Liver (tissue), 8 donors: ENCODE measurements at regions not wholly inside any gene's neighbourhood (a gene's known extent, or its start where the extent isn't known, plus 50 kb on each side); places are given as distances from the start of the nearest gene placed in this dataset.

ENCODE experiments used
- DNase-seq: peaks from one replicate; pipeline ENCODE4 v3.0.0-alpha.2; 2017; ENCODE audit warnings: low spot score
- H3K27ac ChIP-seq, 2 donors: one replicate each; pipeline ENCODE4 v1.7.0; 2013; ENCODE audit warnings: inconsistent platforms in 2 of 2, low read length in 2 of 2, control low read depth in 1 of 2, low read depth in 1 of 2, mild to moderate bottlenecking in 1 of 2
- H3K27me3 ChIP-seq, 4 donors: one replicate each; pipeline versions ENCODE4 v1.6.1 to v1.7.0; 2013; ENCODE audit warnings: low read length in 3 of 4, inconsistent platforms in 1 of 4, mild to moderate bottlenecking in 1 of 4, moderate library complexity in 1 of 4; ENCODE audit not compliant: control insufficient read depth in 4 of 4, insufficient read depth in 4 of 4
- H3K36me3 ChIP-seq, 4 donors: one replicate each; pipeline versions ENCODE4 v1.6.1 to v1.7.0; 2013; ENCODE audit warnings: low read length in 3 of 4, mild to moderate bottlenecking in 3 of 4, low read depth in 1 of 4, moderate library complexity in 1 of 4; ENCODE audit not compliant: control insufficient read depth in 4 of 4, insufficient read depth in 3 of 4
- H3K4me1 ChIP-seq, 4 donors: one replicate each; pipeline versions ENCODE4 v1.6.1 to v1.7.0; 2013; ENCODE audit warnings: low read length in 3 of 4, mild to moderate bottlenecking in 3 of 4, moderate library complexity in 1 of 4; ENCODE audit not compliant: control insufficient read depth in 4 of 4, insufficient read depth in 4 of 4
- H3K4me3 ChIP-seq, 3 donors: one replicate each; pipeline versions ENCODE4 v1.6.1 to v1.7.0; 2013; ENCODE audit warnings: low read length in 3 of 3, control low read depth in 1 of 3, low read depth in 1 of 3, mild to moderate bottlenecking in 1 of 3
- H3K9ac ChIP-seq, 2 donors: one replicate each; pipeline ENCODE4 v1.7.0; 2013; ENCODE audit warnings: low read length in 2 of 2, mild to moderate bottlenecking in 2 of 2, moderate library complexity in 2 of 2, control low read depth in 1 of 2, low read depth in 1 of 2
- H3K9me3 ChIP-seq, 4 donors: one replicate each; pipeline versions ENCODE4 v1.6.1 to v1.7.0; 2013; ENCODE audit warnings: low read length in 3 of 4; ENCODE audit not compliant: control insufficient read depth in 4 of 4
- ATF3 ChIP-seq: IDR thresholded peaks from 2 replicates; pipeline ENCODE4 v1.6.1; 2016; ENCODE audit warnings: antibody characterized with exemption
- CTCF ChIP-seq: fragments of 150-350 bp; IDR thresholded peaks from 2 replicates; pipeline ENCODE4 v1.5.1; 2017; ENCODE audit warnings: improper control_type of control experiment, low read depth, low read length; ENCODE audit not compliant: missing input control
- EGR1 ChIP-seq, 2 donors: IDR thresholded peaks; 2 replicates each; pipeline ENCODE4 v1.6.1; 2016 to 2018; ENCODE audit warnings: antibody characterized with exemption in 2 of 2, low read depth in 2 of 2
- FOXA1 ChIP-seq: IDR thresholded peaks from 2 replicates; pipeline ENCODE4 v1.6.1; 2016; ENCODE audit warnings: antibody characterized with exemption
- FOXA2 ChIP-seq: IDR thresholded peaks from 2 replicates; pipeline ENCODE4 v1.6.1; 2016; ENCODE audit warnings: antibody characterized with exemption
- GABPA ChIP-seq, 2 donors: IDR thresholded peaks in 1 of 2; conservative IDR thresholded peaks in 1 of 2; 2 replicates each; pipeline ENCODE4 v1.6.1; 2016; ENCODE audit warnings: antibody characterized with exemption in 2 of 2, mild to moderate bottlenecking in 1 of 2, moderate library complexity in 1 of 2
- HNF4A ChIP-seq, 2 donors: conservative IDR thresholded peaks; 2 replicates each; pipeline ENCODE4 v1.6.1; 2016; ENCODE audit warnings: antibody characterized with exemption in 2 of 2, mild to moderate bottlenecking in 2 of 2
- HNF4G ChIP-seq: IDR thresholded peaks from 2 replicates; pipeline ENCODE4 v1.6.1; 2016; ENCODE audit warnings: antibody characterized with exemption
- JUND ChIP-seq, 2 donors: IDR thresholded peaks; 2 replicates each; pipeline ENCODE4 v1.6.1; 2016; ENCODE audit warnings: antibody characterized with exemption in 2 of 2
- MAX ChIP-seq: IDR thresholded peaks from 2 replicates; pipeline ENCODE4 v1.6.1; 2016; ENCODE audit warnings: antibody characterized with exemption
- NR2F2 ChIP-seq: IDR thresholded peaks from 2 replicates; pipeline ENCODE4 v1.6.1; 2016; ENCODE audit warnings: antibody characterized with exemption
- RAD21 ChIP-seq, 2 donors: IDR thresholded peaks; 2 replicates each; pipeline ENCODE4 v1.6.1; 2016; ENCODE audit warnings: antibody characterized with exemption in 2 of 2, mild to moderate bottlenecking in 2 of 2
- REST ChIP-seq: IDR thresholded peaks from 2 replicates; pipeline ENCODE4 v1.6.1; 2016; ENCODE audit warnings: antibody characterized with exemption, mild to moderate bottlenecking
- RXRA ChIP-seq, 2 donors: IDR thresholded peaks; 2 replicates each; pipeline ENCODE4 v1.6.1; 2017 to 2018; ENCODE audit warnings: antibody characterized with exemption in 2 of 2, mild to moderate bottlenecking in 1 of 2
- SP1 ChIP-seq: IDR thresholded peaks from 2 replicates; pipeline ENCODE4 v1.6.1; 2018; ENCODE audit warnings: antibody characterized with exemption, mild to moderate bottlenecking
- TAF1 ChIP-seq: conservative IDR thresholded peaks from 2 replicates; pipeline ENCODE4 v1.6.1; 2016; ENCODE audit warnings: antibody characterized with exemption, mild to moderate bottlenecking
- YY1 ChIP-seq: IDR thresholded peaks from 2 replicates; pipeline ENCODE4 v1.6.1; 2016; ENCODE audit warnings: antibody characterized with exemption, mild to moderate bottlenecking
- ZBTB33 ChIP-seq: IDR thresholded peaks from 2 replicates; pipeline ENCODE4 v1.6.1; 2016; ENCODE audit warnings: antibody characterized with exemption
- WGBS: extraction: QIAGEN DNeasy Blood & Tissue Kit; methylation state at CpG from one replicate; pipeline ENCODE4 v1.1.7; 2013; 5-methylcytosine and 5-hydroxymethylcytosine counted together
- donor health status: healthy.
- donor health status: healthy.
- donor health status: healthy.
- donor health status: healthy.
- donor health status: healthy.

- Histone ChIP-seq H3K27me3 (no peaks in the 10 kb centered on the region), H3K9me3 (no peaks in the 10 kb centered on the region), H3K4me1 (no peaks in the 10 kb centered on the region), H3K36me3 (no peaks in the 10 kb centered on the region), H3K27ac (no peak overlapping the region), H3K9ac (no peak overlapping the region), H3K4me3 (no peak overlapping the region)
- no peak for TF ChIP-seq EGR1 (IDR thresholded peaks at IDR 0.05; ENCODE audit: low read depth in 2 of 2)
- no peak for TF ChIP-seq RXRA (IDR thresholded peaks at IDR 0.05)
- no peak for DNase-seq
- WGBS, result 79% methylated on average over 3 of the region's 3 CpGs
Measured at GRCh38 chr10:36465604-36466379, 659.6 kb upstream of the ANKRD30A start.

- Histone ChIP-seq H3K4me3 (no peak overlapping the region), H3K9ac (no peak overlapping the region), H3K36me3 (no peaks in the 10 kb centered on the region), H3K9me3 (no peaks in the 10 kb centered on the region), H3K27me3 (no peaks in the 10 kb centered on the region), H3K4me1 (no peaks in the 10 kb centered on the region), H3K27ac (no peak overlapping the region)
- 70% methylated on average over 1 of the region's 1 CpG for WGBS
- TF ChIP-seq REST (no peak), FOXA2 (no peak), NR2F2 (no peak), FOXA1 (no peak), HNF4G (no peak), SP1 (no peak), TAF1 (no peak), RAD21 (IDR thresholded peaks at IDR 0.05) (no peak), ATF3 (no peak)
- no peak for DNase-seq
Measured at GRCh38 chr10:36464291-36464690, 661.1 kb upstream of the ANKRD30A start.

- no peaks in the 10 kb centered on the region for H3K27me3 ChIP-seq
- DNase-seq, result no peak
- no peak overlapping the region for H3K27ac ChIP-seq
- H3K4me1 ChIP-seq, result no peaks in the 10 kb centered on the region
- H3K4me3 ChIP-seq, result no peak overlapping the region
- no peaks in the 10 kb centered on the region for H3K36me3 ChIP-seq
- H3K9me3 ChIP-seq, result peaks cover 0 to 1% (median 0%) of the 10 kb centered on the region in 4 donors
- WGBS, result 79% methylated on average over 2 of the region's 2 CpGs
- TF ChIP-seq ATF3 (no peak), CTCF (no peak), ZBTB33 (no peak), YY1 (no peak), SP1 (no peak), RXRA (IDR thresholded peaks at IDR 0.05) (no peak), FOXA2 (no peak), JUND (IDR thresholded peaks at IDR 0.05) (no peak), GABPA (IDR thresholded peaks at IDR 0.05 in 1 of 2, conservative IDR thresholded peaks at IDR 0.05 in 1 of 2) (no peak), RAD21 (IDR thresholded peaks at IDR 0.05) (no peak), HNF4G (no peak), MAX (no peak), TAF1 (no peak), HNF4A (conservative IDR thresholded peaks at IDR 0.05) (no peak), EGR1 (IDR thresholded peaks at IDR 0.05; ENCODE audit: low read depth in 2 of 2) (no peak), NR2F2 (no peak), FOXA1 (no peak)
- no peak overlapping the region for H3K9ac ChIP-seq
Measured at GRCh38 chr10:36463390-36463789, 662.0 kb upstream of the ANKRD30A start.
